ENCODE measurements at regions not wholly inside any gene's neighbourhood (a gene's known extent, or its start where the extent isn't known, plus 50 kb on each side); places are given as distances from the start of the nearest gene placed in this dataset.

DNA sequence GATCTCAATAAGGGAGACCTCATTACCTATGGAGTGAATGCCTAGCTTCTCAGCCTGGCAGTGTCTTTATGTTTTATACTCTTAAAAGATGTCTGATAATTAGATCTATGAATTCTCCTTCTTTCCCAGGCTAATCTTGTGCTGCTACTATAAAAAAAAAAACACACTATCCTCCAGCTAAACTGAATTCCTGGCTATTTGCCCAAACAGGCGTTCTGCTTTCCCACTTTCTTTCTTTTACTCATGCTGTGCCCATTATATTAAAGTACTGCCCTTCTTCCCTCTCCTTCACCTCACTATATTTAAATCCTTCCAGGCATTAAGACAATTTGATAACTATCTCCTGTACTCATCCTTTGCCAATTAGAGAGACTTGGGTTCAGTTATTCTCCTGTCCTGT is 1134.9 kb downstream of the ROBO2 start:
- Histone ChIP-seq H3K4me3 (replicated peaks in 1 of 3; ENCODE audit: low read depth in 2 of 3, low read length in 3 of 3) (no peak overlapping the region), H3K36me3 (replicated peaks in 1 of 2; ENCODE audit: control insufficient read depth in 1 of 2, insufficient read depth in 2 of 2, low read length in 2 of 2) (no peaks in the 10 kb centered on the region), H3K4me2 (replicated peaks; ENCODE audit: extremely low read depth, low read length, poor library complexity, severe bottlenecking) (no peak overlapping the region), H3K9me3 (replicated peaks in 1 of 2; ENCODE audit: control insufficient read depth in 1 of 2, insufficient read depth in 1 of 2, low read length in 2 of 2) (no peaks in the 10 kb centered on the region), H3K9ac (ENCODE audit: insufficient read depth, low read length, poor library complexity, severe bottlenecking) (no peak overlapping the region), H2AFZ (ENCODE audit: insufficient read depth, low read depth, low read length, poor library complexity, severe bottlenecking) (no peak overlapping the region), H3K79me2 (ENCODE audit: insufficient read depth, low read length) (no peaks in the 10 kb centered on the region), H3K27me3 (ENCODE audit: control insufficient read depth in 2 of 2, insufficient read depth in 2 of 2, low read length in 2 of 2) (no peaks in the 10 kb centered on the region), H4K20me1 (ENCODE audit: insufficient read depth, low read length) (no peaks in the 10 kb centered on the region), H3K27ac (ENCODE audit: low read depth in 1 of 2, low read length in 2 of 2) (no peak overlapping the region), H3K4me1 (ENCODE audit: control insufficient read depth in 1 of 2, insufficient read depth in 2 of 2, low read length in 2 of 2) (no peaks in the 10 kb centered on the region)
- peaks cover 0 to 2% (median 0%) of the 10 kb centered on the region in 3 donors for H3K27me3 Mint-ChIP-seq (ENCODE audit: low read depth in 3 of 3)
- 75% methylated on average over 1 of the region's 1 CpG for WGBS (ENCODE audit: insufficient coverage)
- H3K27ac Mint-ChIP-seq = no peak overlapping the region
- no peaks in the 10 kb centered on the region for H3K36me3 Mint-ChIP-seq
- peaks cover 0 to 6% (median 3%) of the 10 kb centered on the region in 7 donors for H3K9me3 Mint-ChIP-seq
- intact Hi-C loops (cut with micrococcal nuclease) = no loop called here
- TF ChIP-seq, protein P1, sequence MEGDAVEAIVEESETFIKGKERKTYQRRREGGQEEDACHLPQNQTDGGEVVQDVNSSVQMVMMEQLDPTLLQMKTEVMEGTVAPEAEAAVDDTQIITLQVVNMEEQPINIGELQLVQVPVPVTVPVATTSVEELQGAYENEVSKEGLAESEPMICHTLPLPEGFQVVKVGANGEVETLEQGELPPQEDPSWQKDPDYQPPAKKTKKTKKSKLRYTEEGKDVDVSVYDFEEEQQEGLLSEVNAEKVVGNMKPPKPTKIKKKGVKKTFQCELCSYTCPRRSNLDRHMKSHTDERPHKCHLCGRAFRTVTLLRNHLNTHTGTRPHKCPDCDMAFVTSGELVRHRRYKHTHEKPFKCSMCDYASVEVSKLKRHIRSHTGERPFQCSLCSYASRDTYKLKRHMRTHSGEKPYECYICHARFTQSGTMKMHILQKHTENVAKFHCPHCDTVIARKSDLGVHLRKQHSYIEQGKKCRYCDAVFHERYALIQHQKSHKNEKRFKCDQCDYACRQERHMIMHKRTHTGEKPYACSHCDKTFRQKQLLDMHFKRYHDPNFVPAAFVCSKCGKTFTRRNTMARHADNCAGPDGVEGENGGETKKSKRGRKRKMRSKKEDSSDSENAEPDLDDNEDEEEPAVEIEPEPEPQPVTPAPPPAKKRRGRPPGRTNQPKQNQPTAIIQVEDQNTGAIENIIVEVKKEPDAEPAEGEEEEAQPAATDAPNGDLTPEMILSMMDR (IDR thresholded peaks at IDR 0.05) = no peak
- DNase-seq = no peak
- no peak overlapping the region for H3K4me3 Mint-ChIP-seq
- no peaks in the 10 kb centered on the region for H3K4me1 Mint-ChIP-seq

DNA sequence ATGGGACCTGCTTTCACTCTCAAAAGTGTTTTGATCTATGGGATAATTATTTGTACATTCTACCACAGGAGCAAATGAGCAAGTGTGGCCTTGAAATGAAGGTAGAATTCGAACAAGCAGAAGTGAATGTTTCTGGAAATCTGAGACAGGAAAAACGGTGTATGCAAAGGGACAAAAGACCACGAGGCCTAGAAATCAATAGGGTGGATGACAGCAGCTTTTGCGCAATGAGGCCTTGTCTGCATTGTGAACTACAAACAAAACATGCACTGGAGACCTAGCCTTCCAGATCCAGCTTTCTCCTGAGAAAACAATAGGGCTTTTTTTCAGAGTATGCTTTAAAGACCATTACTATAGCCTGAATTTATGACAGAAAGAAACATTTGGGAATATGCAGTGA is 1137.0 kb downstream of the ROBO2 start:
- H3K27ac ChIP-seq (ENCODE audit: low read depth in 1 of 2, low read length in 2 of 2) = no peak overlapping the region
- H3K36me3 ChIP-seq (replicated peaks in 1 of 2; ENCODE audit: control insufficient read depth in 1 of 2, insufficient read depth in 2 of 2, low read length in 2 of 2) = no peaks in the 10 kb centered on the region
- no peak overlapping the region for H3K4me2 ChIP-seq (replicated peaks; ENCODE audit: extremely low read depth, low read length, poor library complexity, severe bottlenecking)
- H3K27me3 Mint-ChIP-seq (ENCODE audit: low read depth in 3 of 3) = peaks cover 0 to 2% (median 0%) of the 10 kb centered on the region in 3 donors
- H2AFZ ChIP-seq (ENCODE audit: insufficient read depth, low read depth, low read length, poor library complexity, severe bottlenecking) = no peak overlapping the region
- peaks cover 0 to 2% of the 10 kb centered on the region in 2 donors for H3K9me3 ChIP-seq (replicated peaks in 1 of 2; ENCODE audit: control insufficient read depth in 1 of 2, insufficient read depth in 1 of 2, low read length in 2 of 2)
- peaks cover 0 to 2% (median 0%) of the 10 kb centered on the region in 7 donors for H3K9me3 Mint-ChIP-seq
- H3K27ac Mint-ChIP-seq = no peak overlapping the region
- no peak overlapping the region for H3K9ac ChIP-seq (ENCODE audit: insufficient read depth, low read length, poor library complexity, severe bottlenecking)
- no peak for DNase-seq
- H3K27me3 ChIP-seq (ENCODE audit: control insufficient read depth in 2 of 2, insufficient read depth in 2 of 2, low read length in 2 of 2) = no peaks in the 10 kb centered on the region
- no peak overlapping the region for H3K4me3 Mint-ChIP-seq
- no peaks in the 10 kb centered on the region for H4K20me1 ChIP-seq (ENCODE audit: insufficient read depth, low read length)
- no peaks in the 10 kb centered on the region for H3K36me3 Mint-ChIP-seq
- no peak overlapping the region for H3K4me3 ChIP-seq (replicated peaks in 1 of 3; ENCODE audit: low read depth in 2 of 3, low read length in 3 of 3)
- intact Hi-C loops (cut with micrococcal nuclease) = no loop called here
- no peaks in the 10 kb centered on the region for H3K4me1 Mint-ChIP-seq
- H3K79me2 ChIP-seq (ENCODE audit: insufficient read depth, low read length) = no peaks in the 10 kb centered on the region
- H3K4me1 ChIP-seq (ENCODE audit: control insufficient read depth in 1 of 2, insufficient read depth in 2 of 2, low read length in 2 of 2) = no peaks in the 10 kb centered on the region
- TF ChIP-seq, protein P1 (IDR thresholded peaks at IDR 0.05) = no peak
- 88% methylated on average over 4 of the region's 4 CpGs for WGBS (ENCODE audit: insufficient coverage)

Data from CD14-positive monocyte (primary cell).